HG03469 (cell line): ENCODE measurements at regions not wholly inside any gene's neighbourhood (a gene's known extent, or its start where the extent isn't known, plus 50 kb on each side); places are given as distances from the start of the nearest gene placed in this dataset.

Experiments used
- ATAC-seq: cut with Tn5 transposase; IDR thresholded peaks from one replicate; pipeline ENCODE4 v1.9.1; 2021; ENCODE audit warnings: mild to moderate bottlenecking, moderate library complexity, moderate number of reproducible peaks; ENCODE audit not compliant: unreplicated experiment

DNA sequence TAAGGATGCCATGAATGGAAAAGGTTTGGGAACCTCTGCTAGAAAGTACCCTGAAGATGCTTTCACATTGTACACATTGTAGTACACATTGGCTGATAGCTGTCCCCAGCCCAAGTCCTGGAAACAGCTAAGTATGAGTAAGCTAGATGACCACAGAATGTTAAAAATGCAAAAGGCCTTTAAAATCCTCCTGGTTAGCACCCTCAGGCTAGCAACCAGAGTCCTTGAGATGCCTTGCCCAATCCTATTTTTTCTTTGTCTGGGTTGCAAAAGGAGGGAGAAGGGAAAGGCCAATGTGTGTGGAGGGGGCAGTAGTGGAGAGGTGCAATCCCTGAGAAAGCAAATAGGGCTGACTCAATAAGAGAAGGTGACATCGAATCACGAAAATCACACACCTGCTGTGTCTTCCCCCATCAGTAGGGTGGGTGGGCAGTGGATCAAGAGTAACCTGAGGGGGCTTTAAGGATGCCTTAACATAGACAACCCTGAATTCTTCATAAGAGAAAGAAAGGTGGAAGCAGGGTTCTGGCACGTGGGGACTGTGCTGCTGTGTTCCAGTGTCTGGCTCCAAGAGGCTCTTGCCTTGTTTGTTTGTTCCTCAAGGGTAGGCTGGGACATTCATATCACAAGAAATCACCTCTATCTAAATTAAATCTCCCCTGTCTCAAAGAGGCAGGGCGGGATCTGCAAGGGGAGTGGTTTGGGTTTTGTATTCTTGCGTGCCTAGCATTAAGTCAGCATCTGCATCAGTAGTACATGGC, 266.2 kb upstream of the PLXNA2 start:
- no peak for ATAC-seq

DNA sequence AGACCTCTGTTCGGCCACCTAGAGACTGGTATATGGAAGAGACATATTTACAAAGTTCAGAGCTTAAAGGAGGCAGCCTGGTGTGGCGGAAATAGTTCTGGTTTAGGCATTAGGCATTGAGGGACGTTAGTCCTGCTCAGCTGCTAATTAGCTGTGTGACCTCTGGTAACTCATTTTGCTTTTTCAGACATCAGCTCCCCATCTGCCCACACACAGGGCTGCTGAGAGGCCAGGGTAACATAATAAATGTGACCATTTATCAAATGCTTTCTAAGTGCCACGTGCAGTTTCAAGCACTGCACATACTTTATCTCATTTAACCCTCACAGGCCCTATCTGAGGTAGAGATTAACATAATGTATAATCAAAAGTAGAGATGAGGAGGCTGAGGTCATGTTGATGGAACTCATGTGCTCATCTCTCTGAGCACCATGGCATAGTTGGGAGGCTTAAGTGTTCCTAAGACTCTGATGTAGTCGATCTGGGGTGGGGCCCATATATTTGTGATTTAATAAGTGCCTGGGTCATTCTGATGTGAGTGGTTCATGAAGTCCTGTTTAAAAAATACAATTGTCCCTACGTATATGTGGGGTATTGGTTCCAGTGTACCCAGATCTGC, 267.2 kb upstream of the PLXNA2 start:
- ATAC-seq: no peak

DNA sequence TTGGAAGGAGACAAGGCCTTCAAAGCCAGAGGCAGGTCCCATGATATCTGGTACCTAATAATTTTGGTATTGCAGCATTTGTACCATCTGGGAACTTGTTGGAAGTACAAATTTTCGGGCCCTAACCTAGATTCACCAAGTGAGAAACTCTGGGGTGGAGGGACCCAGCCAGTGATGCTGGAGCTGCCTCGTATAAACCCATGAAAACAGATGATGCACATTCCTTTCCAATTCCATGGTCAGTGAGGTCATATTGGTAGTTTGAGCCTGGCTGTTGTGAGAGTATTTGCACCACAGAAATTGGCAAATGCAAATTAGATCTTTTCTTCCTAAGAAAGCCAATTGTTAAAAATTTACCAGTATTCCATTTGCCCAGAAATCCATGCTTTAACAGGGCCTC, 269.6 kb upstream of the PLXNA2 start:
- no peak for ATAC-seq

DNA sequence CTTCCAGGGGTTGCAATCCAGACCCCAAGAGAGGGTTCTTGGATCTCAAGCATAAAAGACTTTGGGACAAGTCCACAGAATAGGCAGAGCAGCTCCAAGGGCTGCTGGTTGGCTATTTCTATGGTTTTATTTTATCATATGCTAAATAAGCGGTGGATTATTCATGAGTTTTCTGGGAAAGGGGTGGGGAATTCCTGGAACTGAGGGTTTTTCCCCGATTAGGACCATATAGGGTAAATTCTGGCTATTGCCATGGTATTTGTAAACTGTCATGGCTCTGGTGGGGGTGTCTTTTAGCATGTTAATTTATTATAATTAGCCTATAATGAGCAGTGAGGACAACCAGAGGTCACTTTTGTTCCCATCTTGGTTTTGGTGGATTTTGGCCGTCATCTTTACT, 270.9 kb upstream of the PLXNA2 start:
- no peak for ATAC-seq

DNA sequence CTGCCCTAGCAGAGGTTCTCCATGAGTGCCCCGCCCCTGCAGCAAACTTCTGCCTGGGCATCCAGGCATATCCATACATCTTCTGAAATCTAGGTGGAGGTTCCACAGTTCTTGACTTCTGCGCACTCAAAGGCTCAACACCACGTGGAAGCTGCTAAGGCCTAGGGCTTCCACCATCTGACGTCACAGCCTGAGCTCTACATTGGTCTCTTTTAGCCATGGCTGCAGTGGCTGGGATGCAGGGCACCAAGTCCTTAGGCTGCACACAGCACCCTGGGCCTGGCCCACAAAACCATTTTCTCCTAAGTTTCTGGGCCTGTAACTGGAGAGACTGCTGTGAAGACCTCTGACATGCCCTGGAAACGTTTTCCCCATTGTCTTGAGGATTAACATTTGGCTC, 272.6 kb upstream of the PLXNA2 start:
- ATAC-seq: no peak

DNA sequence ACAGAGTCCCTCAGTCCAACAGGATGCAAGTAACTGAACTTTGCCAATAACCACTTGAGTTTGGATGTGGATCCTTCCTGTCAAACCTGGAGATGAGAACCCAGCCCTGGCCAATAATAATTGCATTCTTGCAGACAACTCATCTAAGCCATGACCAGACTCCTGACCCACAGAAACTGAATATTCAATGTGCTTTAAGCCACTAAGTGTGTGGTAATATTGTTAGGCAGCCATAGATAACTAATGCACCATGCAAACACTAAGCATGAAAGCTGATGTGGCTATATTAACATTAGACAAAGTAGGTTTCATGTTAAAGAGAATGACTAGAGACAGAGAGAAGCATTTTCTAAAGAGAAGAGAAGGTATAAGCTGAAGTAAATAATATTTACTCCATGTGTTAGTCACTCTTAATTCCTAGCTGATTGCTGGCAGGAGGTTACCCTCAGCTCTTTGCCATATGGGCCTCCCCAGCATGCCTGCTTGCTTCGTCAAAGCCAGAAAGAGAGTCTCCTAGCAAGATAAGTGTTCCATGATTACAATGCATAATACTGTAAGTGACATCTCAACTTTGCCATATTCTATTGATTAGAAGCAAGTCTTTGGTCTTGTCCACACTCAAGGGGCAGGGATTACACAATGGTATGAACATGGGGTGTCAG, 276.4 kb upstream of the PLXNA2 start:
- ATAC-seq: no peak

DNA sequence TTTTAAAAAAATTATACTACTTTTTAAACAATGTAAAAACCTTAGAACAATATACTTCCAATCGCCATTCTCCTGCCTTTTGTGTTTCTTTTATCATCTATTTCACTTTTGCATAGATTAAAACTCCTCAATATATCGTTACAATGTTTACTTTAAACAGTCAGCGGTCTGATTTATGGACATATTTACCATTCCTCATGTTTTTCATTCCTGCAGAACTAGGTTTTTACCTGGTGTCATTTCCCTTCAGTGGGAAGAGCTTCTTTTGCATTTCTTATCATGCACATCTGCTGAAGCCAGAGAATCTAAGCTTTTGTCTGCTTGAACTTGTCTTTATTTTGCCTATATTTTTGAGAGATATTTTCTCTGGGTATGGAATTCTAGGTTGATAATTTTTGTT, 277.4 kb upstream of the PLXNA2 start:
- ATAC-seq: no peak

DNA sequence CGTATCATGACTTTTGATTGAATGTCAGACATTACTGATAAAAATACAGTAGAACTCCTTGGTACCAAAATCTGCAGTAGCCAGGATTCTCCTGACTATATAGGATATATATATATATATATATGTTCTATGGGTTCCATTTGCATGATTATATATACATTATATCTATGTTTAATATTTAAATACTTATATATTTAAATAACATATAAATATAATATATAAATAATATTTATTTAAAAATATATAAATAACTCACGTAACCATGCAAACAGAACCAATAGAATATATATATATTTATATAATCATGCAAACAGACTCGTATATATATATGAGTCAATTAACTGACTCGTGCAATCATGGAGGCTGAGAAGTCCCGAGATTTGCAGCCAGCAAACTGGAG, 278.8 kb upstream of the PLXNA2 start:
- ATAC-seq: no peak

DNA sequence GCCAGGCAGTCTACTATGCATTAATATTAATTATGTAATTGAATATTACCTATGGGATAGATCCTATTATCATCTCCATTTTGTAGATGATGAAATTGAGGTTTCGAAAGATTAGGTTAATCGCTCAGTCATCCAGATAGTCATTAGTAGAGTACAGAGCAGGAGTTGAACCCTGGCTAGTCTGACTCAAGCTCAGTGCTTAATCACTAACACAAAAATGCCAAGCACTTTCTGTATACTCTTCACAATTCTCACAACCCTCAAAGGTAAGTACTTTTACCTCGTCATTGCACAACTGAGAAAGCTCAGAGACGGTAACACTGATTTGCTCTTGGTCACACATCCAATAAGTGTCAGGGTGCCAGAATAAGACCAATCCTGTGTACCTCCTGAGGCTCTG, 280.2 kb upstream of the PLXNA2 start:
- no peak for ATAC-seq

DNA sequence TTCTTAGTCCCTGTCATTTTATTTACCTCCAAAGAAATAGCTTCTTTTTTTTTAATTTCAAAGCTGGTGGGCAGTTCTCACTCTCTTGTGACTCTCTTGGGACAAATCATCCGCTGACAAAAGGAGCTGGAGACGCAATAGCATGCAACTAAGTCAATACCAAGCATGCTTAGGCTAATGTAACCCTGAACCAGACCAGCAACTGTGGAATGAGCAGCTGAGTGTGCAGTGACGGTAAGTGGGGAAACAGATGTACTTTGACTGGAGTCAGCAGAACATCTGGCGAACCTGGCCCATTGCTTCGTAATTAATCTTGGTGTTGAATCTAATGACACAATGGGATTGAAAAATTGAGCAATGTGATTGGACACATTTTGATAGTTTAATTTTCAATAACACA, 280.7 kb upstream of the PLXNA2 start:
- no peak for ATAC-seq

DNA sequence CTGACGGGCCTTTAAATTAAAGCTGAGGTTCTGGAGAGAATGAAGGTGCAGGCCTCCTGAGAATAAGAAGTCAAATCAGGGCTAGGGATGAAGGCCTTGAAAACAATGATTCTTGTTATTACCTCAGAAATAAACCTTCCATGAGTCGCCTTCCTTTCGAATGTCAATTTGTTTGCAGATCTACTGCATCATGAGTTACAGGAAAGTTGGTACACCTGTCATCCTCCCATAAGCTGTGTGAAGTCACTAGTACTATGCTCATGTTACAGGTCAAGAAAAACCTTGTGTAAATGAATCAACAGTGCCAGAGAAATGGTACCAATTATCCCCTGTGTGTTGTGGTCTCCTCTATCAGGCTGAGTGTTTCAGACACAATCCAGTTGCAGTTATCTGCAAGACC, 281.2 kb upstream of the PLXNA2 start:
- no peak for ATAC-seq

DNA sequence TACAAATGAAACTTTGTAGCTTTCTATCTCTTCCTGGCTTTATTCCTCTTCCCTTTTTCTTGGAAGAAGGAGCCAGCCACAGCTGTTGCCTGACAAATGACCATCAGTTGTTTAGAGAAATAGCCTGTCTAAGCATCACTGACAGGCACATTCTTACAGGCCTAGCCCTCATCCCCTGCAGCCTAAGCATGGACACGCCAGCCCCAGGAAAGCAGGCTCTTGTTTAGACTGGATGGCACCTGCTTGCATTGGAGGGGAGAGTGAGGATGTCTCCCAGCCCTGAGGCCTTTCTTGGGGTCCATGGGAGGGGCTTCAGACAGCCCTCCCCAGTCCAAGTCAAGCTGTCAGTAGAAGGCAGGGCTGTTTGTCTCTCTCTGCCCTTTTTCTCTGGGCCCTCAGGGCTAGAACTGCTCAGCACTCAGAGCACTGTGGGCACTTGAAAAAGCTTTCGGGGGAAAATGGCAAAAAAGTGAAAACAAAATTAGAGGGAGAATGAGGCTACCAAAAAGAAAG, 282.5 kb upstream of the PLXNA2 start:
- no peak for ATAC-seq

DNA sequence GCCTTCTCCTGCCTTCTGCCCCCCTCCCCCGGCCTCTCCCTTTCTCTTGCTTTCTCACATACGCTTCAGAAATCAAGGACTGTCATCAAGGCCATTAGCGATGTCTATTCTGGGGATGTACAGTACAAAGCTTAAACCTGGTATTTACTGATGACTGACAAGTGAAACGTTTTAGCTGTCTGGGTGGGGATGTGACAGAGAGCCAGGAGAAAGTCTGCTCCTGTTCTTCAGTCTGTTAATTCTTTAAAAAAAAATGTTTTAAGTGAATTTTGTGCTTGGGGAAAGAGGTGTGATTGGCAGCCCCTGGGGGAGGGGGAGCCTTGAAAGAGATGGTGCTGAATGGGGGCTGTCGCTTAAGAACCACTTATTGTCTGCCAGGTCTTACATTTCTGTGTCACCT, 283.0 kb upstream of the PLXNA2 start:
- ATAC-seq: no peak

DNA sequence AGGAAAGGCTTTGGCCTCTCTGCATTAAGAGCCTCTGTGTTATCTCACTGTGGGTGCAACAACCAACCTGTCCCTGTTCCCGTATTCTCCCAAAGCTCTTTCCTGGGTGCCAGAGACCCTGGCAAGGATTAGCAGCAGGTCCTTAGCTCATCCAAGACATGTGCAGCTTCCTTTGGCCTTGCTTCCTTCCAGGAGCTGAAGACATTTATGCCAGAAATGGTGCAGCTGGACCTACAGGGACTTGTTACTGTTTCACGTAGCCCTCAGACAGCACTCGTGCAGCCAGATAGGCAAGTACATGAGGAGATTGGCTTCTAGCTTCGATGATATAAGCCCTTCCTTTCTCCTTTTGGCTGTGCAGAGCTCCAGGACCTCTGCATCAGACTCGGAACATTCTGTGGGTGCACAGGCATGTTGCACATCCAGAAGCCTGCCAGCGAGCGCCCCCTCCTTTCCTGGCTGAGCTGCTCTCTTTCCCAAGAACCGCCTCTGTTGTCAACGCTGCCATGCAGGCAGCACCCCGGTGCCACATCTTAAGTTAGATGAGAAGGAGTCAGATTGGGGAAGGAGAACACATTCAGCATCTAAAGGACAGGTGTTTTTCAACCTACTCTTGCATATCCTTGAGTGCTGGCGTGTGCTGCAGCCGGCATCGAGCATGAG, 284.5 kb upstream of the PLXNA2 start:
- no peak for ATAC-seq

DNA sequence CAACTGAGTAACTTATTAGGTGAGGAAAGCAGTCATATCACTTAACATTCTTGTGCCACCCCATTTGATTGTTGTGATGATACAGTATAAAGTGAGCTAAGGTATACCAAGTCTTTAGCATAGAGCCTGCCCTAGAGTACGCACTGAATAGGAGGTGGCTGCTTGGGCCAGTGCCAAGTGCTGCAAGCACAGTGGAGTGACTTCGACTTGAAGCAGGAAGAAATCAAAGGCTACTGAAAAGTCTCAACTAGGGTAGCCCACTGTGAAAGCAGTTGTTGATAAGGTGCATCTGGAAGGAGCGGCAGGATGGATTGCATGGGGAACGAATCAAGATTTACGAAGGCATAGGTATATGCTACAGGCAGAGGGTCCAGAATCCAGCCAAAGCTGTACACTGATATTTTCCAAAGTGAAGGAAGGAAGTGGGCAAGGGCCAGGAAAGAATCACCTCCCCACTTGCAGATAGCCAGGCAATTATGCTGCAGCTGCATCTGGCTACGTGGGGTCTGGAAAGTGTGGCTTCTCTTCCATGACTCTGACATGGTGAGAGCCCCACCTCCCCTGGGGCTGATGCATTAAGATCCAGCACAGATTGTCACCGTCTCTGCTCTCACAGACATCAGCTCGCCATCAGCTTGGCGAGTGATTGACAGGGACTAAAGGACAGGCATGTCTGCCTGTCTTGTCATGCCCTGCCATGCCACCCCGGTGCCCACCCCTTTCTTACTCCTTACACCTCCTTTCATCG, 287.0 kb upstream of the PLXNA2 start:
- ATAC-seq: no peak

DNA sequence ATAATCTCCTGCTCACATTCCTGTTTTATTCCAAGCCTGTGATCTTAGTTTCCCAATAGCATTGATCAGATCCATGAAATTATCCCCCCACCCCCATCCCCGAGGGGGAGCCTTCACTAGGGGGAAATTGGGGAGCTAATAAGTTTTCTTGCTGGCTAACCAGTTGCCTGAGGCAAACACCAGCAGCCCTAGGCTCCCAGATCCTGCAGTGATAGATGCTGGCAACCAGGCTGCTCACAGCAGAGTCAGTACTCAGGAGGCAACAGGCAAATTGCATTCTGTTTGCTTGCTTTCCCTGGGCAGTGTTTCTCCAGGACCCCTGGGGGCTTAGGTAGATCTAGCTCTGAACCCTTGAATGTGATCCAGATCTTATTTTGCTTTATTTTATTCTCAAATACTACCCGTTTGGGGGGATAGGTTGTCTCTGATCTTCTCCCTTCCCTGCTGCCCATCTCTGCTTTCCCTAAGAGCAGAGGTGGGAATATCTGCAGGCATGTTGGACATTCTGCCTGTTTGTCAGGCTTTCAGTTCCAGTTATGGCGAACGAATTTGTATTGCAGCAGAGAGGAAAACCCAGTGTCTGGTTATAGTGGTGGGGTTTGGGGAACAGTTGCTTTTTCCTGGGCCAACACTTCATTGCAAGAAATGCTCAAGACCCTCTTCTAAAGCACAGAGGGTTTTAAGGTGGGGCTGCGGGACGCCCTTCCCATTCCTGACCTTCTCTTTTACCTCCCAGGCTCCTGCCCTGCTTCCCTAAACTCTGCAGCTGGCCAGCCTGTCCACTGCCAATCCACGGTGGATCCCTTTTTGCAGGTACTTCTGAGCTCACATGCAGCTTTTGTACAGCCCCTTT, 289.8 kb upstream of the PLXNA2 start:
- ATAC-seq: no peak

DNA sequence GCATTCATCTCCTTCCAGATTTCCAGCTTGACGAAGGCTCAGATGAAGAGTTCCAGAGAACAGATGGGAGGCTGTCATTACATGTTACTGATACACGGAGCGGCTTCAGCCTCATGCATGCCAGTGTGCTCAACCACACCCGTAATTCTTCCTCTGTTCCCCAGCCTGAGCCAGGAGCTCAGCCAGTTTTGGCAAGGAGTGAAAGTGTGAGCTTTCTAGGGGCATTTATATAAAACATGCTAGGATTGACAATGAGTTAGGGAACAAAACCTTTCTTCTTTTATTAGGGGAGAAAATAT, 290.4 kb upstream of the PLXNA2 start:
- ATAC-seq: no peak

DNA sequence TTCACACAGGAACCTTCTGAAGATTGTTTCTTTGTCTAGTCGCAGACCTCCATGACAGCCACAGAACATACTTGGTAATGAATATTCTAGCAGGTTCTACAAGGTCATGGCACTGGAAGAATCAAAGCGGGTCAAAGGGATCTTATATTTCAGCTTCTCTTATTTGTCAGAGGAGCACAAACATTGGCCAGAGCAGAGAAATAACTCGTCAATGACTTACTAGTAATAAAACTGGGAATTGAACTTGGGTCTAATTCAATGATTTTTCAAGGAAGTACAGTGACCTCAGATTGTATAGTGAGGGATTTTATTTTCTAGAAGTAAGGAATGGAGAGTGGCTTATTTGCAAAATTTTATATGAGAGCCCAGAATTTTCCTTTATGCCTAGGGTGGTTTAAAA, 290.8 kb upstream of the PLXNA2 start:
- no peak for ATAC-seq

DNA sequence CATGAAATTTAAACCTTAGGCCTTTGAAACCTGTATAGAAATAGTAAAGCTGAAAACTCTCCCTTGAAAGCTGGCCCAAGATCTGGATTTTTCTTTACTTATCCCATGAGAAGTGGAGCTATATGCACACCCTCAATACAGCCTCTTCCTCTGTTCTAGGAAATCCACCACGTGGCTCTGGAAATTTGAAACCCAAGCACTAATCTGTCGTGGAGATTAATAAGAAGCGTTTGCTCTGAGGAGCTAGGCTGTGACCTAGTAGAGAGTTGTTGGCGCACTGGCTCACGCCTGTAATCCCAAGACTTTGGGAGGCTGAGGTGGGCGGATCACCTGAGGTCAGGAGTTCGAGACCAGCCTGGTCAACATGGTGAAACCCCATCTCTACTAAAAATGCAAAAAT, 291.3 kb upstream of the PLXNA2 start:
- ATAC-seq: no peak

DNA sequence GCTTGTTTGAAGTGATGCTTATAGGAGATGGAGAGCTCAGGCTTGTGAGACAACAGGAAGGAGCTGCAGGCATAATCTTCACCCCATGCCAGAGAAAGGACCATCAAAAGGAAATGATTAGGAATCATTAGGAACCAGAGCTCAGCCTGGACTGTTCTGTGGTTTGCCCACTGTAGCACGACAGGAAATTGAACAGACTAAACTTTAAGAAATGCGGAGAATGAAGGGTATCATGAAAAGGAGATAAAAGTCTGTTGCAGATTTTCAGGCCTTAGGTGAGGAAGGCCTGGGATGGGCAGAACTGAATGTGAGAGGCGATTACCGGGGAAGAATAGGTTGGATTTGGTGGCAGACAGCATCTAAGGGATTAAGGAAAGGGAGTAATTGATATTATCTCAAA, 292.0 kb upstream of the PLXNA2 start:
- no peak for ATAC-seq
